GM10266 (cell line): ENCODE measurements at regions not wholly inside any gene's neighbourhood (a gene's known extent, or its start where the extent isn't known, plus 50 kb on each side); places are given as distances from the start of the nearest gene placed in this dataset.

Experiments used
- DNase-seq: peaks from one replicate; pipeline ENCODE4 v3.0.0; 2012; ENCODE audit errors: extremely low spot score
- TF ChIP-seq, protein P1 (sequence below): IDR thresholded peaks from 2 replicates; pipeline ENCODE4 v1.5.1; 2012; ENCODE audit warnings: mild to moderate bottlenecking, low read depth; ENCODE audit not compliant: control insufficient read depth, insufficient read depth; ENCODE audit errors: missing control alignments

DNA sequence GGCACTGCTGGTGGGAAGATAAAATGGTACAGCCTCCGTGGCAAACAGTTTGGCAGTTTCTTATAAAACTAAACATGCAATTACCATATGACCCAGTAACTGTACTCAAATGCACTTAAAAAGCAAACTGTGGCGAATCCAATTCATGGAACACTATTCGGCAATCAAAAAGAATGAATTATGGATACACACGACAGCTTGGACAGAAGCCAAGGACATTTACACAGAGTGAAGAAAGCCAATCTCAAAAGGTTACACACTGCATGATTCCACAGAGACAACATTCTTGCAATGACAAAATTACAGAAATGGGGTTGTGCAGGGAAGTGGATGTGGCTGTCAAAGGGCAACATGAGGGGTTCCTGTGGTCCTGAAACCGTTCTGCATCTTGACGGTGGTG lies 122.1 kb upstream of the IQSEC1 start:
- no peak for DNase-seq

DNA sequence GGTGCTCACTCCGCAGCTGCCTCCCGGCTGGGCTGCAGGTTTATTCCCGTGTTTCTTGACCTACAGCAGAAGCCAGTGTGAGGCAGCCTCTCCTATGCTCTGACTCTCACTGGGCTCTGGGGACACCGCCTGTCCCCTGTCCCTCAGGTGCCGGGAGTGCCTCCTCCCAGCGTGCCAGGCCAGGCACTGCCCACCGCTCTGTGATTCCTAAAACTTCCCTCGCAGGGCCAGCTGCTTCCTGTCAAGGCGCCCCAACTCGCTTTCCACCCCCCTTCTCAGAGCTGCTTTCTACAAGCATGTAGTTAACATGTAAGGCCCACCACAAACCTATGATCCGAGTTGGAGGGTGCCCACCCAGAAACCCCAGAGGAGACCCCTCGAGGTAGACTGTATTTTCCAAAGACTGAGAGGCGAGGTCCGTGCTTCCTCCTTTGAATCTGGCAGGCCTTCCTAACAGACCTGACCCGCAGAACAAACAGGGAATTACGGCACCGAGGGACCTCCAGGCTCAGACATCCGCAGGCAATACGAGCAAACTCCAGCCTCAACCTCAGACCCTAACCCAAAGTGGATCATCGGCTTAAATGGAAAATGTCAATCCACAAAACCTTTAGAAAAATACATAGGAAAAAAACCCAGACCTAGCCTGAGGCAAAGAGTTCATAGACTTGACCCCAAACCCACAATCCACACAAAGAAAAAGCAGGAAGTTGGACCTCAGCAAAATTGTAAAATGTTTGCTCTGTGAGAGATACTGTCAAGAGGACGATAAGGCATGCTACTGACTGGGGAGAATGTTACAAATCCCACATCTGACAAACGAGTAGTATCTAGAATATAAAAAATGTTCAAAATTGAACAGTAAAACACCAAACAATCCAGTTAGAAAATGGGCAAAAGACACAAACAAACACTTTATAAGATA lies 121.3 kb upstream of the IQSEC1 start:
- TF ChIP-seq, protein P1, sequence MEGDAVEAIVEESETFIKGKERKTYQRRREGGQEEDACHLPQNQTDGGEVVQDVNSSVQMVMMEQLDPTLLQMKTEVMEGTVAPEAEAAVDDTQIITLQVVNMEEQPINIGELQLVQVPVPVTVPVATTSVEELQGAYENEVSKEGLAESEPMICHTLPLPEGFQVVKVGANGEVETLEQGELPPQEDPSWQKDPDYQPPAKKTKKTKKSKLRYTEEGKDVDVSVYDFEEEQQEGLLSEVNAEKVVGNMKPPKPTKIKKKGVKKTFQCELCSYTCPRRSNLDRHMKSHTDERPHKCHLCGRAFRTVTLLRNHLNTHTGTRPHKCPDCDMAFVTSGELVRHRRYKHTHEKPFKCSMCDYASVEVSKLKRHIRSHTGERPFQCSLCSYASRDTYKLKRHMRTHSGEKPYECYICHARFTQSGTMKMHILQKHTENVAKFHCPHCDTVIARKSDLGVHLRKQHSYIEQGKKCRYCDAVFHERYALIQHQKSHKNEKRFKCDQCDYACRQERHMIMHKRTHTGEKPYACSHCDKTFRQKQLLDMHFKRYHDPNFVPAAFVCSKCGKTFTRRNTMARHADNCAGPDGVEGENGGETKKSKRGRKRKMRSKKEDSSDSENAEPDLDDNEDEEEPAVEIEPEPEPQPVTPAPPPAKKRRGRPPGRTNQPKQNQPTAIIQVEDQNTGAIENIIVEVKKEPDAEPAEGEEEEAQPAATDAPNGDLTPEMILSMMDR, result no peak
- DNase-seq, result no peak

More for the DNA sequence above, 122.1 kb upstream of the IQSEC1 start:
- TF ChIP-seq, protein P1, result no peak

DNA sequence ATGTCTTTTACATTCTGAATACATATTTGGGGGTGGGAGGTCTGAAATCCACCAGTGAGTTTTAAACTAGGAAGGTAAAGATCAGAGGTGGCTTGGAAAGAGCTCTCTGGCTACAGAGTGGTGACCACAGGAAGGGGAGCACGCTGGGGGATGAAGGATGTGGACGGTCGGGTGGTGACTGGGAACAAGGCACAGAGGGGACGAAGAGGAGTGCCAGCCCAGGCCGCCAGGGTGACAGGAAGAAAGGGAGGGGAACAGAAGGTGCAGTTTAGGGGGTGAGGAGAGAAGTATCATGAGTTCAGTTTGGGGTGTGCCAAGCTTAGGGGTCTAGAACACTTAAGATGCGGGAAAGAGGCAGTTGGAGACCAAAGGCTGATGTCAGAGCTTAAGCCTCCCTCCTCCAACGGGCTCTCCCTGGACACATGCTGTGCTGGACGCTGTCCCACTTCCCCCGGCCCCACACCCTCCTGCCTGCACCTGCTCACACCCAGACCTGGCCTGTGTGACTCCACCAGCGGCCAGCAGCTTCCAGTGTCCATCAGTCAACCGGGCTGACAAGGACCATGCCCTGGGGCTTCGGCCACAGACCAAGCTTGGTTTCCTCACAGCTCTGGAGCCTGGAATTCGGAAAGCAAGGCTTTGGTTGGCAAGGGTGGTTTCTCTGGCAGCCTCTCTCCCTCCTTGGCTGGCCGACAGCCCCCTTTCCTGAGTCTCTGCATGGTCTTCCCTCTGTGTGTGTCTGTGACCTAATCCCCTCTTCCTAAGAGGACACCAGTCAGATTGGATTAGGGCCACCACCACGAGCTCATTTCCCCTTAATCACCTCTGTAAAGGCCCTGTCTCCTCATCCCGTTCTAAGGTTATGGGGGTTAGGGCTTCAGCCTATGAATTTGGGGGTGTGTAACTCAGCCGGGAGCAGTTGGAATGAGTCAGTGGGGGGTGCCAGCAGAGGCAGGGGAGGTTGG lies 120.4 kb upstream of the IQSEC1 start:
- no peak for DNase-seq
- TF ChIP-seq, protein P1, result no peak

DNA sequence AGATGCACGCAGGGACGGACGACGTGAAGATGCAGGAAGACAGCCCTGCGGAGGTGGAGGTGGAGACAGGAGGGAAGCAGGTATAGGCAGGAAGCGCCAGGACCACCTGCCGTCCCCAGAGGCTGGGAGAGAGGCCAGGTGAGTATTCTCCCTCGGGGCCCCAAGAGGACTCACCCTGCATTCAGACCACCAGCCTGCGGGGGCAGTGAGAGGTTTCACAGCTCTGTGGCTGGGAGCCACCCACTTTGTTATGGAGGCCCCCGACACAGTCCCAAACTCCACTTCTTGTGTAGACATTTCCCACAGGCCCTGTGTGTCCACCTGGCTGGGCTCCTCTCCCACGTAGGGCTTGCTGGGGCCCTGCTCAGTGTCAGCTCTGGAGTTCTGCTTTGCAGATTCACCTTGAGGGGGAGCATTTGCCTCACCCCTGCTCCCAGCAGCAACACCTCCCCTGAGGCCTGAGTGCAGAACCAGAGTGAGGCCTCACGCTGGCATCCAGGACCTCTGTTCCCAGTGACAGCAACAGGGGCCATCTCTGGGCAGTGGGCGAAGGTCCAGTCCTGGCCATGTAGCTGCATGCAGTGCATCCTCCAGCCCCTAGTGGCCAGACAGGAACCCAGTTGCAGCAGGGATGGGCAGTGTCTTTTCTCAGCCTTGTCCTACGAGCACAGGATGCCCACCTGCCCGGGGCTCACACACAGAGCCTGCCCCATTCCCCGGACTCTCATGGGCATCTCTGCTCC lies 119.4 kb upstream of the IQSEC1 start:
- TF ChIP-seq, protein P1, result peak; percentile 22

GRCh38 chr3:13191016-13191415 lies 117.8 kb upstream of the IQSEC1 start:
- TF ChIP-seq, protein P1, result no peak
- DNase-seq, result no peak

More for the DNA sequence above, 119.4 kb upstream of the IQSEC1 start:
- no peak for DNase-seq

GRCh38 chr3:13190378-13190765 lies 117.1 kb upstream of the IQSEC1 start:
- TF ChIP-seq, protein P1, result no peak
- DNase-seq, result no peak
